ENCODE measurements at regions not wholly inside any gene's neighbourhood (a gene's known extent, or its start where the extent isn't known, plus 50 kb on each side); places are given as distances from the start of the nearest gene placed in this dataset.
"Not testable (repeated sequence)": the region's sequence is repeated elsewhere in the genome, so short reads cannot be mapped to it uniquely, and the experiment has no call there.

DNA sequence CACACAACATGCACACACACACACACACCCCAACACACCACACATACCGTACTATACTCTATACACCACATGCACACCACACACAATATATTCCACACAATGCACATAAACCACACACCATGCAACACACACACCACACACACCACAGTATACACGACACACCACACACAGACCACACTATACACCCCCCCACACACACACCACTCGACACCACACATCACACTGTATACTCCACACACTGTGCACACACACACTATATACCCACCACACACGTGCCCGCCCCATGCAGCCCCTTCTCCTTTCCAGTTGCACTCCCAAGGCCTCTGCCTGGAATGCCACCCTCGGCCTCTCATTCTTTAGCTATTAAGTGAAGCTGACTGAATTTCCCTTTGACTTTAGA is 148.2 kb upstream of the NOCT start:
- no peak for DNase-seq
- no peak for TF ChIP-seq POLR2A (IDR thresholded peaks at IDR 0.05; ENCODE audit: low read length)
- TF ChIP-seq GATA1 (IDR thresholded peaks at IDR 0.05; ENCODE audit: low read depth, low read length) = no peak

DNA sequence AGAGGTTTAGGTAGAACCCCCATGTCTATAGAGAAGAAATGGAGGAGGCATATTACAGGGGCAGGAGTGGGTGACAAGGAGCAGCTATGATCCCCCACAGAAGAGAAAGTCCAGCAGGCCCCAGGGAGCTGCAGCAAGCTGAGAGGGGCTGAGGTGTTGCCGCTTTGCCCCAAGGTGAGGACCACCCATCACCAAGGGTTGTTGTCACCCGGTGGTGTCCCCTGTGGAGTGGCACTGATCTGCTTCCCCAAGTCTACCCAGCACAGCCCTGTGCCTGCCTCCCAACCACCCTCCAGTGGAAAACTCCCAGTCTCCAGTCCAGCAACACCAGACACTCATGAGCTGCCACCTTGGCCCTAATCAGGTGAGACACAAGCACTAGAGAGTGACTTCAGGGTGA is 149.3 kb upstream of the NOCT start:
- no peak for DNase-seq
- TF ChIP-seq POLR2A (IDR thresholded peaks at IDR 0.05; ENCODE audit: low read length) (no peak), GATA1 (IDR thresholded peaks at IDR 0.05; ENCODE audit: low read depth, low read length) (no peak)

DNA sequence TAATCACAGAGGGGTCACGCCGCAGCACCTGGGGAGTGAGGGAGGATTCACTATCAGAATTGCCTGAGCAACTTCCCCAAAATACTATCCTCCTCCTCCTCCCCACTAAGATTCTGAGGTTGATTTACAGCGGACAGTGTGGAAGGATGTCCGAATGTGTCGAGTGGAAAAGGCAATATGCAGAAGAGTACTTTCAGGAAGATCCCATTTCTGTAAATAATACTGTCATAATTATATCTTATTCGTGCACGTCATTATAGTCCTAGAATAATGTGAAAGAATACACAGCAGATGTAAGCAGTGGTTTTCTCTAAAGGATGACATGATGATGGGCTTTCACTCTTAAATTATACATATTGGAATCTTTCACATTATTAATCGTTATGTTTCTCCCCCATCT is 149.8 kb upstream of the NOCT start:
- no peak for DNase-seq
- no peak for TF ChIP-seq POLR2A (IDR thresholded peaks at IDR 0.05; ENCODE audit: low read length)
- TF ChIP-seq GATA1 (IDR thresholded peaks at IDR 0.05; ENCODE audit: low read depth, low read length) = no peak

DNA sequence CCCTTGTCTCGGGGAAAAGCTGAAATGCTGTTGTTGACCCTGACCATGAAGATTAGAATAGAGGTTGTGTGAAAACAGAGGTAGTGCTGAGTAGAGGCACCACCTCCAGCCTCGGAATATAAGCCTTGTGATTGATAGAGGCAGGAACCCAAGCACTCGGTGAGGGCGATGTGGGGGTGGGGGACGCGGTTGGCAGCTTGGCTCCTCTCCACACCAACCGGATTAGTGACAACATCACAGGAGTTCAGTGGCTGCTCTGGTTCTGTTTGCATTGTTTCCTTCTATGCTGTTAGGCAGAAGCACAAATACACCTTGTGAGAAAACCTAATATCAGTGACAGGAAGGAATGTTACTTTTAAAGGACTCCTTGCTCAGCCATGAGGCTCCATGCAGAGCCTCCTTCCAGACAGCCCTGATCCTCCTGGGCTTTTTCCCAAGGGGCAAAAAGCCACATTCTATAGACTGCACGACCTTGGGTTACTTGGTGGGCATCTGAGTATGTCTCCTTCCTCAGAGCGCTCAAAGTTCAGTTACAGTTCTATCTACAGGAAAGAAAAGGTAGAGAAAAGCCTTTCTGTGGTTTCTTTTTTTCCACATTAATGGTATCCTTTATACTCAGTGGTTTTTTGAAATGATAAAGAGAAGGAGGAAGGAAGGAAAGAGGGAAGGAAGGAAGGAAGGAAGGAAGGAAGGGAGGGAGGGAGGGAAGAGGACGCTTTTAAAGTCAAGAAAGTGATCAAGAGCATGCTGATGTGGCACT is 150.4 kb upstream of the NOCT start:
- no peak for DNase-seq
- TF ChIP-seq POLR2A (IDR thresholded peaks at IDR 0.05; ENCODE audit: low read length) = no peak
- no peak for TF ChIP-seq GATA1 (IDR thresholded peaks at IDR 0.05; ENCODE audit: low read depth, low read length)

DNA sequence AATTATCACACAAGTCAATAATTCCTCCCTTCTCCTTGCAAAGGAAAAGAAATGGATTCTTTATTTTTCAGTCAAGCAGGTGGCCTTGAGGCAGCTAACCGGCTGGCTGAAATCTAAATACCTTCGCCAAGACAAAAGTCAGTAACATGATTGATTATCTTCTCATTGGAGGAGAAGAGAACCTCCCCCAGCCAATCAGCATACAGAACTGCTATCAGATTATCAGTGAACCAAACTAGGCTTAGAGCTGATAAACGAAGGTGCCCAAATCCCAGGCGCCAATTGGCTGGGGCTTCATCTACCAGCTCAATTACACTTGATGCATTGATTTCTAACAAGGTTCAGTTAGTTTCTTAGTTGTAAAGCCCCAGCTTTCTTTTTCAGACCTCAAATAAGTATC is 152.4 kb upstream of the NOCT start:
- no peak for DNase-seq
- TF ChIP-seq GATA1 (IDR thresholded peaks at IDR 0.05; ENCODE audit: low read depth, low read length) = no peak
- no peak for TF ChIP-seq POLR2A (IDR thresholded peaks at IDR 0.05; ENCODE audit: low read length)

DNA sequence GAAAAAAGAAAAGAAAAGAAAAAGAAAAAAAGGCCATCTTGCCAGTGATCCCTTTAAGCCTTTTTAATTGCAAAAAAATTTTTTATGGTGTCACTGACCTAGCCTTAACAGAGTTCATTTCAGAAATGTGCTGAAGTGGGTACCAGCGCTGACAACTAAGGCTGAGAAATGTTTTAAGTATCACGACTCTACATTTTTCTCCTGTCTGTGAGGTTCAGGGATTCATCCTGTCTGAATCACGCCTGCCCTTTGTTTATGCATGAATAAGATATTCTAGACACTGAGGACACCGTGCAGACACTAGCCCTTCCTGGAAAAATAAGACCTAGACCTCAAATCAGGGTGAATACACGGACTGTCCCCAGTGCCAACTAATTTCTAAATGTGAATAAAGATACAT is 154.4 kb upstream of the NOCT start:
- no peak for TF ChIP-seq GATA1 (IDR thresholded peaks at IDR 0.05; ENCODE audit: low read depth, low read length)
- no peak for TF ChIP-seq POLR2A (IDR thresholded peaks at IDR 0.05; ENCODE audit: low read length)
- no peak for DNase-seq

DNA sequence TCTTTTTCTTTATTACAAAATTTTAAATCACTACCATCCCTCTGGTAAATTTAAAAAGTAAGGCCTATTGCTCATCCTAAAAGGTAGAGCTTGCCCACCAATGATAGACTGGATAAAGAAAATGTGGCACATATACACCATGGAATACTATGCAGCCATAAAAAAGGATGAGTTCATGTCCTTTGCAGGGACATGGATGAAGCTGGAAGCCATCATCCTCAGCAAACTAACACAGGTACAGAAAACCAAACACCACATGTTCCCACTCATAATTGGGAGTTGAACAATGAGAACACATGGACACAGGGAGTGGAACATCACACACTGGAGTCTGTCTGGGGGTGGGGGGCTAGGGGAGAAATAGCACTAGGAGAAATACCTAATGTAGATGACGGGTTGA is 155.2 kb upstream of the NOCT start:
- DNase-seq = not testable (repeated sequence)

DNA sequence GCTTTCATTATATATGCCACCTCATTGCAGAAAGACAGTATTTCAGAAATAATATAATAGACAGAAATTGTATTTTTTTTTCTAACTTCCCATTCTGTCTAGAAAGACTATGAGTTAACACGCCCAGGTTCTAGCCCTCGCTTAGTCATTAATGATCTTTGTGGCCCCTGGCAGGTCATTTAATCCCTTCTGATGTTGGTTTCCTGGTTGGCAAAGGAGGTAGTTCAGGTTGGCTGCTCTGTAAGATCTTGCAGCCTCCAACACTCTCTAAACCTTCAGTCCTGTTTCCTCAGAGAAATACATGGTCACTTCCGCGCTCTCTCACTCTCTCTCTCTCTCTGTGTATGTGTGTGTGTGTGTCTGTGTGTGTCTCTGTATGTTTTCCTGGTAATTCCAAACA is 156.3 kb upstream of the NOCT start:
- no peak for TF ChIP-seq POLR2A (IDR thresholded peaks at IDR 0.05; ENCODE audit: low read length)
- TF ChIP-seq GATA1 (IDR thresholded peaks at IDR 0.05; ENCODE audit: low read depth, low read length) = no peak
- no peak for DNase-seq

DNA sequence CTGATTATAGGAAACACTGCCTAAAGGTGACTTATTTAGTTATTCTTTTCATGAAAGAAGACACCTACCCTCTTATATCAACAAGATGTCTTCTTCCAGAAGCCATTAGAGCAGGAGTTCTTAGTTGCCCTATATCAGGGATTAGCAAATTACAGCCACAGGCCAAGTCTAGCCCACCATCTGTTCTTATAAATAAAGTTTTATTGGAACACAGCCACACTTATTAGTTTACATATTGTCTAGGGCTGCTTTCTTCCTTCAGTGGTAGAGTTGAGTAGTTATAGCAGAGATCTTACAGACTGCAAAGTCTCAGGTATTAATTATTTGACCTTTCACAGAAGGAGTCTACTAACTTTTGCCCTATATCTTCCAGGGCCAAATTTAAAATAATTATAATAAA is 157.2 kb upstream of the NOCT start:
- no peak for DNase-seq
- TF ChIP-seq POLR2A (IDR thresholded peaks at IDR 0.05; ENCODE audit: low read length) (no peak), GATA1 (IDR thresholded peaks at IDR 0.05; ENCODE audit: low read depth, low read length) (no peak)

DNA sequence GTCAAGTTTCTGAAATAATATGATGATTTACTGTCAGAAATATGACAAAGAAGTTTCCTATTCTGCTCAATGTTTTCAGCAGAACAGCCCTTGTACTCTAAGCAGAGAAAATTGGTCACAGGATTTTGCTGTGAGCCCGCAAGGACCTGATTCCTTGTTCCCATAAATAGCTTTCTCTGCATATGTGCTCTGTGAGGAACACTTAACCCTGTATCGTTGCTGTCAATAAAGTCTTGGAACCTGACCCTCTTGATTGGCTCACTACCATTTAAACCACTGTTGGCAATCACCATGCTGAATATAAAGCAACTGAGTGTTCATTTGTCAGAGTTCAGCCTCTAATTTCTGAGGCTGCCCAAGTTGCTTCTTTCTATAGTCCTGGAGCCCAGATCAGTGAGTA is 158.2 kb upstream of the NOCT start:
- TF ChIP-seq POLR2A (IDR thresholded peaks at IDR 0.05; ENCODE audit: low read length) (no peak), GATA1 (IDR thresholded peaks at IDR 0.05; ENCODE audit: low read depth, low read length) (no peak)
- DNase-seq = no peak

DNA sequence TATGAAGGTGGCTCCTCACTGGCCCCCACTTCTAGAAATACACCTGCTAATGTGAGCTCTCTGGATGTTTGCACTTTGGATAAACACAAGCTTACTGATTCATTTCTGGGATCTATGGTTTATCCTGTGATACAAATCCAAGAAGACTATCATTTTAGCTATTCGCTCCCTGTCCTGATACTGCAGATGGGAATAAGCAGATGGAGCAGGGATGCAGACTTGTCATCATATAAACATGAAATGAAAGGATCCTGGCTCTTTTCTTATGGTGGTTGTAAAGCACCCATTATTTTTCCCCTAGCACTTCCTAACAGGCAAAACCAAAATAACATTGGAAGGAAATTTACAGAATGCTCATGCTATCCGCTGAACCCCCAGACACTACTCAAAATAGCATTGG is 162.9 kb upstream of the NOCT start:
- DNase-seq = no peak
- no peak for TF ChIP-seq POLR2A (IDR thresholded peaks at IDR 0.05; ENCODE audit: low read length)
- TF ChIP-seq GATA1 (IDR thresholded peaks at IDR 0.05; ENCODE audit: low read depth, low read length) = no peak

DNA sequence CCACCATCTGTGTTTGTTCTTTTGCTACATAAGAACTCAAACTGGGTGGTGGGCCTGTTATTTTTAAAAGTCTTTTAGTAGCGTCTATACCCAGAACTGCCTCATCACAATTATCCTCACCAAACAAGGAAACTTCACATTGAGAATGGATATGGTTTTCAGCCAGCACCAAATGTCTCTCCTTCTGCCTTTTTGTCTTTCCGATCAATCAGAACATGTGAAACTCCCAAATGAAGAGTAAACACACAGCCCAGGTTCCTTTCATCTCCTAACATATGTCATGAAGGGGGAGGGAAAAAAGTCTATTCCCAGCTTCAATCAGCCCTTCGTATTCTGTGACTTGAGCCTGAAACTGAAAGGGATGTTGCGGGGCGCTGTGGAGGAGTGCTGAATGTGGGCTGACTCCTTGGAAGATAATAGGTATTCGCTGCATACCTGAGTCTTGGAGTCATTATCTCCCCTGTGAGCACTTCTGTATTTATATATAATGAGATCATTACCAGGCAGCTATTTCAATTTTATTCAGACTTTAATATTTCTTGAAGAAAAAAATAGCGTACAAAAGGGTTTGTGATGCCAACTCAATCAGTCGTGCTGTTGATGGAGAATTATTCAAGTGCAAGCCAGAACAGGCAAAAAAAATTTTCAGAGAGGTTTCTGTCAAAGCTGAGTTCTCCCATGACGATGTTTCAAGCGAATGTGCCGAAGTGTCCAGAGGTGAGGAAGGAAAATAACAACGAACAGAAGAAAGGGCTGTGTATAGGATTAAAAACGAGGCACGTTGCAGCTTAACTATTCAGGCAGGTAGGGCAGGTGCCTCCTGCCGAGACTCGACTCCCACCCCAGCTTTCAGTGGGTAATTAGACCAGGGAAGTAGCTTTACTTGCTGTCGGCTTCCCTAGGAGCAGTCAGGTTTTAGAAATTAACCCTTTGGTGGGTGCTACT is 163.9 kb upstream of the NOCT start:
- TF ChIP-seq POLR2A (IDR thresholded peaks at IDR 0.05; ENCODE audit: low read length) = no peak
- no peak for TF ChIP-seq GATA1 (IDR thresholded peaks at IDR 0.05; ENCODE audit: low read depth, low read length)
- DNase-seq = no peak

DNA sequence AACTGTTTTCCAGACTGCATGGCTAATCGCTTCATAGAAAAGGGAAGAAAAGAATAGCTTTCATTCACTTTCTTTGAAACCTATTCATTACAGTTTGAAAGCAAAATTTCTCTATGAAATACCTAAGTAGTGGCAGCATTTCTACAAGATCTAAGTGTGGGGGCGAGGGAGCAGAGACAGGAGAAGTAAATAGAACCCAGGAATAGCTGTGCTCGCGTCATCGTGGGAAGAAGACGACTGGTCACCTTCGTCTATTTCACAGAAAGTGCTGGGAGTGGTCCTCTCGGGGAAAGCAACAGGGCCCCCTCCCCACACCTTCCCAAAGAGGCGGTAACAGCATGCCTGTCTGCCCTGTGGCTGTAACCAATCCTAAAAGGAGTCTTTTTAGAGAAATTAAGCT is 169.9 kb upstream of the NOCT start:
- TF ChIP-seq GATA1 (IDR thresholded peaks at IDR 0.05; ENCODE audit: low read depth, low read length) (no peak), POLR2A (IDR thresholded peaks at IDR 0.05; ENCODE audit: low read length) (no peak)
- no peak for DNase-seq

DNA sequence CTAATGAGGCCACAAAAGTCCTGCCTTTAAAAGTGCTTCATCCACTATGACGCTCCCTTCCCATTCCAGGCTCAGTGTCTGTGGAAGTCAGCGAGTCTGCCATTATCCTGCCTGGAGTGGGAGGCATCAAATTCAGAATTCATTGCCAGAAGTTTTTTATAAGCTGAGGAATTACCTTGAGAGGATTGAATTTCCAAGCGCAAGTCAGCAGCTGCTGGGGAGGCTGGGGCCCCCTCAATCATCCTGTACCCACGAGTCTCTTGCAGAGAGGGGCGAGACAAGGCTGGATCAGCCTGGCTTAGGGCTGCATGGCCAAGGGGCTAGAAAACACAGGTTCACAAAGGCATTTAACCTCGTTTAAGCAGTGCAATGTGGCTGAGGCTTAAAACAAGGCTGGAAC is 170.5 kb upstream of the NOCT start:
- TF ChIP-seq GATA1 (IDR thresholded peaks at IDR 0.05; ENCODE audit: low read depth, low read length) (no peak), POLR2A (IDR thresholded peaks at IDR 0.05; ENCODE audit: low read length) (no peak)
- DNase-seq = no peak

DNA sequence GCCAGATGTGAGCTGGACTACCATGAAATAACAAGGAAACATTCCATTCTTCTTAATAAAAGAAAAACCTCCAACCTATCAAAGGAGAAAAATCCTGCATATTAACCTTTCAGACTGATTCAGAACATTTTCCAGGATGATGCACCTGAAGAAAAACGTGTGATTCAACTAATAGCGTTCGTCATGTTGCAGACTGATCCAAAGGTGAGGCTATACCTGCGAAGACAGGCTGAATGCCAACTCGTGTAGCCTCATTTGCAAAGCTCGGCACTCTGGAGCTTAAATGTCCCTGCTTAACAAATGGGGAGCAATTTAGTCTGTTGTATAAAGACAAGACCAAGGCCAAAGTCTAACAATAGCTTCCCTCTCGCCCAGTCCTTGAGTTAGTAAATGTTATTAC is 172.0 kb upstream of the NOCT start:
- DNase-seq = no peak
- no peak for TF ChIP-seq POLR2A (IDR thresholded peaks at IDR 0.05; ENCODE audit: low read length)
- no peak for TF ChIP-seq GATA1 (IDR thresholded peaks at IDR 0.05; ENCODE audit: low read depth, low read length)
